Activated CD4-positive, alpha-beta T cell treated with anti-CD3 and anti-CD28 coated beads for 48 hours (primary cell): ENCODE measurements at regions not wholly inside any gene's neighbourhood (a gene's known extent, or its start where the extent isn't known, plus 50 kb on each side); places are given as distances from the start of the nearest gene placed in this dataset.

Experiments used
- DNase-seq: peaks from one replicate; pipeline ENCODE4 v3.0.0-alpha.2; 2020

- DNase-seq: no peak
Measured at GRCh38 chr16:80489173-80489572, 51.6 kb upstream of the DYNLRB2 start.

DNA sequence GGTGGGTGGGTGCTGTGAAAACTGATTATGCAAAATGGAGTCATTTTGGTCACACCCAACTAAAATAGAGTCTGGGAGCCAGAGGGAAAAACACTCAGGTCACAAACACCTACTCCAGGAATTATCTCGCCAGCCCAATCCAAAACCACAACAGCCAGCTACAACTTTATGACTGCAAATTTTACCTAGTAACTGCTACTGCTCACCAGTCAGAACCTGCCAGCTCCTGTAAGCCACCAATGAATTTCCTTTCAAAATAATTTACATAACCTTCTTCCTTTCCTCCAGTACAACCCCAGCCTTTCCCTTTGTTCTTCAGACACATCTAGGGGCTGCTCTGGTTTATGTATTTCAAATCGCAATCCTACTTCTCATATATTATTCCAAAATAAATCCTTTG, 52.6 kb upstream of the DYNLRB2 start:
- no peak for DNase-seq

- no peak for DNase-seq
Measured at GRCh38 chr16:80480664-80481063, 60.1 kb upstream of the DYNLRB2 start.

- no peak for DNase-seq
Measured at GRCh38 chr16:80477838-80478237, 63.0 kb upstream of the DYNLRB2 start.

- no peak for DNase-seq
Measured at GRCh38 chr16:80468029-80468428, 72.8 kb upstream of the DYNLRB2 start.

DNA sequence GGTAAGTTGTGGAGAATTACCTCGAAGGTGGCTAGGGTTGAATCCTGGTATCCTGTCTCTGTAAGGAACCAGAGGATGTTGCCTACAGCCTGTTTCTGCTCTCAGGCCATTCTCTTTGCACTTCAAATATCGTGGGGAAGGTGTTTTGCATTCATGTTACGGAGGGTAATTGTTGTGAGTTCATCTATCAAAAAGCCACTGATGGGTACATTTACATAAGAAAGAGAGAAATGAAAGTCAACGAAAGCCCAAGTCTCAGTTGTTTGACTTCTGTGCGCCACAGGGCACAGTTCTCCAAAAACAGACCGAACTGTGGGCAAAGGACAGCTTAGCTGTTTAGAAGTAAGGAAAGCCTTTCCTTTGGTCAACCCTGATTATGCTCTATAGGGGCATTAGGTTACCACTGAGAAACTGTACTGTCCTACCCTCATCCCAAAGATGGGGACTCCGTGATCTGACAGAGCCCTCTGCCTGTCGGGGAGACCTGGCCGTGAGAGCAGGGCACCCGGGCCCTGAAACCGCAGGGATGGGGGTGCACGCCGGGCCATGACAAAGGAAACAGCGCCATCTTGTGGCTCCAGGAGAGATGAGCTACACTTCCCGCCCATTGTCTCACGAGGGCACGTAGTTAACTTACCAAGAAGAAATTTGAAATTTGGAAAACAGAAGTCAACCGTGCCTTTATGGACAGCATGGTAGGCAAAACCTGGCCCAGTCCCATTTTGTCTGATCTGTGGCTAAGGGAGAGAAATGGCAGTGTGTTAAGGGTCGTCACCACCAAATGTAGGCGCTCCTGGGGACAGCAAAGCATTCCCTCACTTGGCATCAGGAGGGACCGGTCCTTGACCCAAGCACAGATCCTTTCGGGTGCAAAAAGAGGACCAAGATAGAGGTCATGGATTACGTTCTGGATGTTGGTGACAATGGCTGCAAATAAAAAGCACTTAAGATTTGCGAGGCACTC, 74.5 kb upstream of the DYNLRB2 start:
- peak; percentile 74 for DNase-seq

GRCh38 chr16:80463751-80464495, 76.9 kb upstream of the DYNLRB2 start:
- no peak for DNase-seq

DNA sequence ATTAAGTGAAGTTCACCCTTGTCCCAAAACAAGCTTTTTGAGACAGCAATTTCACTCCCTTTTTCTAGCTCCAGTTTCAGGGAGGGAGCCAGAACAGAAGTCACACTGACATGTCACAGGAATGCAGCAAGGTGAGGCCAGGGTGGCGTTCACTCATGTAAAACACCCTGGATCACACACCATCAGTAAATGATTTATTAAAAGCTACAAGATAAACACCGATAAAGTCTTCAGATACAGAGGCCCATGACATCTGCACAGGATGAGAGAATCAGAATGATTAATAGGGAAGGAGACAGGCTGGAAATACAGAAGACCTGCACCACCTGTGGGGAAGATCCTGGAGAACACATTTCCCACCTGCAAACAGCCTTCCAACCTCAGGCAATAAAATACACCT, 77.5 kb upstream of the DYNLRB2 start:
- no peak for DNase-seq

GRCh38 chr16:80462917-80463316, 77.9 kb upstream of the DYNLRB2 start:
- DNase-seq: no peak

GRCh38 chr16:80460988-80461387, 79.8 kb upstream of the DYNLRB2 start:
- DNase-seq: no peak

GRCh38 chr16:80459966-80460365, 80.8 kb upstream of the DYNLRB2 start:
- no peak for DNase-seq

GRCh38 chr16:80459331-80459777, 81.4 kb upstream of the DYNLRB2 start:
- no peak for DNase-seq

- no peak for DNase-seq
Measured at GRCh38 chr16:80457871-80458270, 82.9 kb upstream of the DYNLRB2 start.

GRCh38 chr16:80454802-80455201, 86.0 kb upstream of the DYNLRB2 start:
- DNase-seq: no peak

GRCh38 chr16:80449392-80449791, 91.4 kb upstream of the DYNLRB2 start:
- no peak for DNase-seq

DNA sequence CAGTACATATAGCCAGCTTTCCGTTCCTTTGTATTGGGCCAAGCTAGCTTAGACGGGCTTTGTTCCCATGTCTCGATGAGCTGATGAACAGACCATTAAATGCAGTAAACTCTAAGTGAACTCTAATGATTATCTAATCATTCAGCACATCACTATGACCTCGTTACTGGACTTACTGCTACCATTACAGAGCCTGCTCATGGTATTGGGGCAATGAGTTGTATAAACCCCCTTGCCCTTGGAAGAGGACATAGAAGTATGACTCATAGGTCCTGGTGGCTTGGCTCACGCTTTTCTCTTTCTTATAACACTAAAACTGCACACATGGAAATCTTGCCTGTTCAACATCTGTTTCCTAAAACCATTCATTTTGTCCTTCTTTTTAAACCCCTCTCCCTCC, 93.6 kb upstream of the DYNLRB2 start:
- DNase-seq: no peak

DNA sequence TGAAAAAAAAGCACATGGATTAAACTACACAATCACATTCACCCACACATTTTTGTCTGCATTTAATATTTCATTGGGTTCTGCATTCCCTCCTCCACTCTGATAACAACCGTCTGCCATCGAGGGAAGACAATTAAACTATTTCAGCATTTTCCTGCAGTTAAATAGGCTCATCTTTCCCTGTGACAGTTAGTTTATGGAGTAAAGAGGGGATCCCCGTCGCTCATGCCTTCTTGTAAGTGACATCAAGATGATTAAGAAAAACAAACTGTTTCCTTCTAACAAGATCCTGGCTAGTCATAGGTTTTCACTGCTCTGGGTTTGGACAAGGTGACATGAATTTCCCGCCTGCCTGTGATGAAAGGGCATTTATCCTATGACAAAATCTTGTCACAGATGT, 98.0 kb upstream of the DYNLRB2 start:
- no peak for DNase-seq

DNA sequence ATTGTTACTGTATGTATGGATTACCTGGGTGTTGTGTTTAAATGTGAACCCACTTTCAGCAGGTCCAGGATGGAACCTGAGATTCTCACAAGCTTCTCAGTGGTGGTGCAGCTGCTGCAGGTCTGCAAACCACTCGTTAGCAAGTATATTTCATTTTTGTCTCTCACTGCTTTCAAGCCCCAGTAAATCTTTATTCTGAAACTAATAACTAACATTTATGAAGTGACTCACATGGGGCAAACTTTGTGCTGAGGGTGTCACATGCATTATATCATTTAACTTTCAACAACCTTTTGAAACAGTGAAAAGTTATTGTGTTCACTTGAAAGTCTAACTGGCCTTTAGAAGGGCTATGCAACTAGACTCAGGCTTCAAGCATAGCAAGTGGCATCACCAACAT, 98.9 kb upstream of the DYNLRB2 start:
- DNase-seq: no peak

DNA sequence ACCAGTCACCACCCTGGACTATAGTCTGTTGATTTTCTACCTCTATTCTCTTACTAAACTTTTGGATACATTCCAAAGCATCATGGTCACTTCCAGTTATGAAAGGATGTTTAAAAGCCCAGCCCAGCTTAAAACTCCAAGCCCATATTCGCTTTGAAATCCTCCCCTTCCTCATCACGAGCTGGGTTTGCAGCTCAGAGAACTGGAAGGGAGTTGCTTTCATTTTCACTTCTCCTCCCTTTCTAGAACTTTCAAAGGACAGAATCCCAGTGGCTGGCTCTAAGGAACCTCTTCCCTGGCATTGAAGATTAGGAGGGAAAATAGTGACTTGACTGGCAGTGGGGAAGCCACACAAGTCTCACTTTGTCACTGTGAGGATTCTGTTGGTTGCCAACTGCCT, 100.1 kb upstream of the DYNLRB2 start:
- DNase-seq: no peak

DNA sequence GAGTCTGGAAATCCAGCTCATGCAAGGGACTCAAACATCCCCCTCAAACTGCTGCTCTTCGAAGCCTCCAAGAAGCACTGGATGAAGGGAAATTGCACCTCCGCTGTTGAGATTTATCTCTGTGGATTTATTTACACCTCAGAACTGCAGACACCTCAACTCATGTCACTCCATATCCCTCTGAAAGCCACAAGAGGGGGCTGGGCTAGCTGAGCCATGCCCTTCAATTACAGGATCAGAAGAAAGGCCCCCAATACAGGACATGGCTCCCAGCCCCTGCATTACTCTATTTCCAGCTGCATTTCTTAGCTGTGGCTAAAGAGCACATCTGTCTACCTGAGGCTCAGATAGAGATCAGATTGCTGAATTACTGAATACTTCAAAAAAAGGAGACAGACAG, 103.1 kb upstream of the DYNLRB2 start:
- no peak for DNase-seq

DNA sequence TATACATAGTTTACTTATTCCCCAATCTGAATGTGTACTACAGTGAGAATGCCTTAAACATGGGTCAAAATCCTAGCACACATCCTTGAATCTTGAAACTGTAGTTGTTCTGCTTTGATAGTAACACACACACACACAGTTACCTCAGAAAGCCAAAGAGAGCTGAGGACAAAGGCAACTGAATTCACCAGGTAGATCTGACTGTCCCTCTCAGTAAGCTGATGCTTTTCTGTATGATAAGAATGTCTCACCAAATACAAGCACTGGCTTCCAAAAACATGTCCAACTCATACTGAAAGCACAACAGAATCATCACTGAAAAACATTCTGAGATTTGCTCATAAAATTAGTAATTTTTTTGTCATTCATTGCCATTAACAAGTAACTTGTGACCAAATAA, 104.3 kb upstream of the DYNLRB2 start:
- DNase-seq: no peak

GRCh38 chr16:80433623-80434022, 107.2 kb upstream of the DYNLRB2 start:
- DNase-seq: peak; percentile 3

GRCh38 chr16:80427795-80428194, 113.0 kb upstream of the DYNLRB2 start:
- DNase-seq: no peak
